MM.1S (cell line): ENCODE measurements at regions not wholly inside any gene's neighbourhood (a gene's known extent, or its start where the extent isn't known, plus 50 kb on each side); places are given as distances from the start of the nearest gene placed in this dataset.

ENCODE experiments used
- CTCF ChIP-seq: fragments of 300-600 bp; sonication (generic); IDR thresholded peaks from 2 replicates; pipeline ENCODE4 v1.5.1; 2016; ENCODE audit warnings: antibody characterized with exemption, low read length, mixed read lengths
- EZH2 ChIP-seq: fragments of 300-600 bp; sonication (generic); optimal IDR thresholded peaks from 2 replicates; pipeline ENCODE3; 2017; ENCODE audit warnings: low read depth, mild to moderate bottlenecking, antibody characterized with exemption, low read length, mixed read lengths

- TF ChIP-seq EZH2: no peak
- no peak for TF ChIP-seq CTCF
These were observed 207.5 kb upstream of the EPHA4 start for GRCh38 chr2:221779614-221780067.
